ENCODE measurements at regions not wholly inside any gene's neighbourhood (a gene's known extent, or its start where the extent isn't known, plus 50 kb on each side); places are given as distances from the start of the nearest gene placed in this dataset.

GRCh38 chr11:92154110-92154509 is 70.5 kb upstream of the FAT3 start:
- WGBS (ENCODE audit: low lambda C conversion rate, missing lambda C conversion rate), result 65% methylated on average over 2 of the region's 2 CpGs
- Histone ChIP-seq H3K27me3 (no peaks in the 10 kb centered on the region), H3K36me3 (replicated peaks; ENCODE audit: insufficient read depth, low read depth) (no peaks in the 10 kb centered on the region), H3K9me2 (replicated peaks; ENCODE audit: insufficient read depth) (no peaks in the 10 kb centered on the region), H3K4me3 (no peak overlapping the region), H3K9me3 (ENCODE audit: low read depth) (no peaks in the 10 kb centered on the region), H2AFZ (no peak overlapping the region), H3K4me1 (ENCODE audit: insufficient read depth) (no peaks in the 10 kb centered on the region), H3K4me2 (no peak overlapping the region), H3K79me2 (no peaks in the 10 kb centered on the region), H4K20me1 (ENCODE audit: insufficient read depth, poor library complexity, severe bottlenecking) (no peaks in the 10 kb centered on the region), H3K27ac (no peak overlapping the region)
- DNase-seq (ENCODE audit: low spot score), result no peak
- no peak for TF ChIP-seq EZH2 (IDR thresholded peaks at IDR 0.05; ENCODE audit: borderline replicate concordance)
- no peak for TF ChIP-seq EZH2phosphoT487 (IDR thresholded peaks at IDR 0.05; ENCODE audit: low read depth, severe bottlenecking, unreplicated experiment)
- TF ChIP-seq CTCF (IDR thresholded peaks at IDR 0.05; ENCODE audit: poor library complexity), result no peak

- Histone ChIP-seq H3K36me3 (replicated peaks; ENCODE audit: insufficient read depth, low read depth) (no peaks in the 10 kb centered on the region), H3K4me1 (ENCODE audit: insufficient read depth) (no peaks in the 10 kb centered on the region), H3K27me3 (no peaks in the 10 kb centered on the region), H3K9me3 (ENCODE audit: low read depth) (no peaks in the 10 kb centered on the region), H2AFZ (no peak overlapping the region), H3K27ac (no peak overlapping the region), H3K4me3 (no peak overlapping the region), H3K79me2 (no peaks in the 10 kb centered on the region), H4K20me1 (ENCODE audit: insufficient read depth, poor library complexity, severe bottlenecking) (no peaks in the 10 kb centered on the region), H3K9me2 (replicated peaks; ENCODE audit: insufficient read depth) (no peaks in the 10 kb centered on the region), H3K4me2 (no peak overlapping the region)
- TF ChIP-seq CTCF (IDR thresholded peaks at IDR 0.05; ENCODE audit: poor library complexity), result no peak
- no peak for TF ChIP-seq EZH2 (IDR thresholded peaks at IDR 0.05; ENCODE audit: borderline replicate concordance)
- no peak for TF ChIP-seq EZH2phosphoT487 (IDR thresholded peaks at IDR 0.05; ENCODE audit: low read depth, severe bottlenecking, unreplicated experiment)
- WGBS (ENCODE audit: low lambda C conversion rate, missing lambda C conversion rate), result 82% methylated on average over 2 of the region's 2 CpGs
- no peak for DNase-seq (ENCODE audit: low spot score)
These were observed 71.1 kb upstream of the FAT3 start for GRCh38 chr11:92153542-92153941.

- no peak for DNase-seq (ENCODE audit: low spot score)
- Histone ChIP-seq H3K4me1 (ENCODE audit: insufficient read depth) (no peaks in the 10 kb centered on the region), H2AFZ (no peak overlapping the region), H3K4me2 (no peak overlapping the region), H3K79me2 (no peaks in the 10 kb centered on the region), H3K4me3 (no peak overlapping the region), H3K9me3 (ENCODE audit: low read depth) (no peaks in the 10 kb centered on the region), H4K20me1 (ENCODE audit: insufficient read depth, poor library complexity, severe bottlenecking) (no peaks in the 10 kb centered on the region), H3K27ac (no peak overlapping the region), H3K27me3 (no peaks in the 10 kb centered on the region), H3K9me2 (replicated peaks; ENCODE audit: insufficient read depth) (no peaks in the 10 kb centered on the region), H3K36me3 (replicated peaks; ENCODE audit: insufficient read depth, low read depth) (no peaks in the 10 kb centered on the region)
- WGBS (ENCODE audit: low lambda C conversion rate, missing lambda C conversion rate), result 71% methylated on average over 7 of the region's 7 CpGs
- TF ChIP-seq EZH2 (IDR thresholded peaks at IDR 0.05; ENCODE audit: borderline replicate concordance) (no peak), EZH2phosphoT487 (IDR thresholded peaks at IDR 0.05; ENCODE audit: low read depth, severe bottlenecking, unreplicated experiment) (no peak), CTCF (IDR thresholded peaks at IDR 0.05; ENCODE audit: poor library complexity) (no peak)
These were observed 72.4 kb upstream of the FAT3 start for GRCh38 chr11:92152245-92152644.

- H3K79me2 ChIP-seq, result no peaks in the 10 kb centered on the region
- H3K27ac ChIP-seq, result no peak overlapping the region
- no peaks in the 10 kb centered on the region for H3K27me3 ChIP-seq
- TF ChIP-seq EZH2phosphoT487 (IDR thresholded peaks at IDR 0.05; ENCODE audit: low read depth, severe bottlenecking, unreplicated experiment) (no peak), CTCF (IDR thresholded peaks at IDR 0.05; ENCODE audit: poor library complexity) (no peak), EZH2 (IDR thresholded peaks at IDR 0.05; ENCODE audit: borderline replicate concordance) (no peak)
- no peak for DNase-seq (ENCODE audit: low spot score)
- no peak overlapping the region for H2AFZ ChIP-seq
- 50% methylated on average over 2 of the region's 2 CpGs for WGBS (ENCODE audit: low lambda C conversion rate, missing lambda C conversion rate)
- no peaks in the 10 kb centered on the region for H3K9me2 ChIP-seq (replicated peaks; ENCODE audit: insufficient read depth)
- no peaks in the 10 kb centered on the region for H3K36me3 ChIP-seq (replicated peaks; ENCODE audit: insufficient read depth, low read depth)
- no peak overlapping the region for H3K4me2 ChIP-seq
- H3K9me3 ChIP-seq (ENCODE audit: low read depth), result no peaks in the 10 kb centered on the region
- H4K20me1 ChIP-seq (ENCODE audit: insufficient read depth, poor library complexity, severe bottlenecking), result no peaks in the 10 kb centered on the region
- no peaks in the 10 kb centered on the region for H3K4me1 ChIP-seq (ENCODE audit: insufficient read depth)
- no peak overlapping the region for H3K4me3 ChIP-seq
These were observed 74.6 kb upstream of the FAT3 start for GRCh38 chr11:92149996-92150395.

Data from hepatocyte (in vitro differentiated cells).